ENCODE measurements at regions not wholly inside any gene's neighbourhood (a gene's known extent, or its start where the extent isn't known, plus 50 kb on each side); places are given as distances from the start of the nearest gene placed in this dataset.

DNA sequence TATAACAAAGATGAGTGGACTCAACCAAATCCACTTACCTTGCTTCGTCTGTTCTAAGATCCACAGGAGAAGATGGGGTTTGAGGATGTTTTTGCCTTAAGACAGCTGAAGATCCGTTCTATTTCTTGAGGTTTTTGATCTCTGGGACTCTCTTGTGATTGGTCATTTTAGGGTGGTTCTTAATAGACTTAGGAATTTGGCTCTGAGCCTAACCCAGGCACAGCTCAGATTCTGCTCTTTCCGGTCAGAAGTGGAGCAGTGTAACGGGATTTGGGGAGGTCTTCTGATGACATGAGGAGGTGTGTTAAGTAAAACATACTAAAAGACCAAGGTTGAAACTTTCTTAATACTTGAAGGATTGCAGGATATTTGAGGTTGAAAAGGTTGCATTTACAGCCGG lies 166.9 kb downstream of the DMRT2 start:
- TF ChIP-seq, protein P1, sequence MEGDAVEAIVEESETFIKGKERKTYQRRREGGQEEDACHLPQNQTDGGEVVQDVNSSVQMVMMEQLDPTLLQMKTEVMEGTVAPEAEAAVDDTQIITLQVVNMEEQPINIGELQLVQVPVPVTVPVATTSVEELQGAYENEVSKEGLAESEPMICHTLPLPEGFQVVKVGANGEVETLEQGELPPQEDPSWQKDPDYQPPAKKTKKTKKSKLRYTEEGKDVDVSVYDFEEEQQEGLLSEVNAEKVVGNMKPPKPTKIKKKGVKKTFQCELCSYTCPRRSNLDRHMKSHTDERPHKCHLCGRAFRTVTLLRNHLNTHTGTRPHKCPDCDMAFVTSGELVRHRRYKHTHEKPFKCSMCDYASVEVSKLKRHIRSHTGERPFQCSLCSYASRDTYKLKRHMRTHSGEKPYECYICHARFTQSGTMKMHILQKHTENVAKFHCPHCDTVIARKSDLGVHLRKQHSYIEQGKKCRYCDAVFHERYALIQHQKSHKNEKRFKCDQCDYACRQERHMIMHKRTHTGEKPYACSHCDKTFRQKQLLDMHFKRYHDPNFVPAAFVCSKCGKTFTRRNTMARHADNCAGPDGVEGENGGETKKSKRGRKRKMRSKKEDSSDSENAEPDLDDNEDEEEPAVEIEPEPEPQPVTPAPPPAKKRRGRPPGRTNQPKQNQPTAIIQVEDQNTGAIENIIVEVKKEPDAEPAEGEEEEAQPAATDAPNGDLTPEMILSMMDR (IDR thresholded peaks at IDR 0.05): no peak
- TF ChIP-seq POLR2A (IDR thresholded peaks at IDR 0.05): no peak
